CD14-positive monocyte (primary cell): ENCODE measurements at regions not wholly inside any gene's neighbourhood (a gene's known extent, or its start where the extent isn't known, plus 50 kb on each side); places are given as distances from the start of the nearest gene placed in this dataset.

Experiments used
- DNase-seq, 3 donors: peaks; one replicate each; pipeline ENCODE4 v3.0.0-alpha.2; 2011 to 2022
- H2AFZ ChIP-seq: 2 replicates; pipeline ENCODE4 v1.6.0; 2012; ENCODE audit warnings: mild to moderate bottlenecking, low read depth, low read length, inconsistent platforms; ENCODE audit not compliant: insufficient read depth, poor library complexity, severe bottlenecking
- H3K27ac ChIP-seq, 2 donors: 1 replicate in 1 of 2; 2 replicates in 1 of 2; pipeline ENCODE4 v1.5.1; 2012 to 2013; ENCODE audit warnings: low read length in 2 of 2, control low read depth in 1 of 2, inconsistent platforms in 1 of 2, low read depth in 1 of 2, mild to moderate bottlenecking in 1 of 2
- H3K27me3 ChIP-seq, 2 donors: one replicate each; pipeline versions ENCODE4 v1.6.0 to v1.6.1; 2011 to 2013; ENCODE audit warnings: low read length in 2 of 2; ENCODE audit not compliant: control insufficient read depth in 2 of 2, insufficient read depth in 2 of 2
- H3K36me3 ChIP-seq, 2 donors: replicated peaks in 1 of 2; 1 replicate in 1 of 2; 2 replicates in 1 of 2; pipeline versions ENCODE4 v1.5.1 to v1.6.1; 2012 to 2013; ENCODE audit warnings: low read length in 2 of 2, control low read depth in 1 of 2, inconsistent platforms in 1 of 2, mild to moderate bottlenecking in 1 of 2; ENCODE audit not compliant: insufficient read depth in 2 of 2, control insufficient read depth in 1 of 2
- H3K4me1 ChIP-seq, 2 donors: 1 replicate in 1 of 2; 2 replicates in 1 of 2; pipeline versions ENCODE4 v1.5.1 to v1.6.1; 2012 to 2013; ENCODE audit warnings: low read length in 2 of 2, control low read depth in 1 of 2, inconsistent platforms in 1 of 2, mild to moderate bottlenecking in 1 of 2, moderate library complexity in 1 of 2; ENCODE audit not compliant: insufficient read depth in 2 of 2, control insufficient read depth in 1 of 2
- H3K4me2 ChIP-seq: replicated peaks from 2 replicates; pipeline ENCODE3; 2012; ENCODE audit warnings: low read length, moderate library complexity, mild to moderate bottlenecking; ENCODE audit not compliant: poor library complexity, severe bottlenecking; ENCODE audit errors: extremely low read depth
- H3K4me3 ChIP-seq, 3 experiments: fragments of 200-600 bp in 1 of 3; sonication (generic) in 1 of 3; replicated peaks in 1 of 3; 1 replicate in 2 of 3; 2 replicates in 1 of 3; pipeline ENCODE4 v1.5.1; 2011 to 2013; ENCODE audit warnings: low read length in 3 of 3, mild to moderate bottlenecking in 3 of 3, control low read depth in 2 of 3, low read depth in 2 of 3, inconsistent platforms in 1 of 3, moderate library complexity in 1 of 3
- H3K79me2 ChIP-seq: 2 replicates; pipeline ENCODE4 v1.6.0; 2012; ENCODE audit warnings: mild to moderate bottlenecking, control low read depth, inconsistent platforms, low read length, moderate library complexity; ENCODE audit not compliant: insufficient read depth
- H3K9ac ChIP-seq: 2 replicates; pipeline ENCODE4 v1.6.0; 2017; ENCODE audit warnings: low read length, mild to moderate bottlenecking; ENCODE audit not compliant: insufficient read depth, poor library complexity, severe bottlenecking
- H3K9me3 ChIP-seq, 2 donors: replicated peaks in 1 of 2; 1 replicate in 1 of 2; 2 replicates in 1 of 2; pipeline versions ENCODE4 v1.5.1 to v1.6.1; 2012 to 2013; ENCODE audit warnings: low read length in 2 of 2, control low read depth in 1 of 2; ENCODE audit not compliant: control insufficient read depth in 1 of 2, insufficient read depth in 1 of 2
- H4K20me1 ChIP-seq: 2 replicates; pipeline ENCODE4 v1.6.0; 2012; ENCODE audit warnings: mild to moderate bottlenecking, low read length, control low read depth, moderate library complexity; ENCODE audit not compliant: insufficient read depth
- H3K27ac Mint-ChIP-seq, 7 donors: one replicate each; pipeline ENCODE4 v1.8.0; 2020; ENCODE audit warnings: mild to moderate bottlenecking in 7 of 7, mixed read lengths in 7 of 7, moderate library complexity in 6 of 7, inconsistent platforms in 2 of 7
- H3K27me3 Mint-ChIP-seq, 3 donors: one replicate each; pipeline ENCODE4 v1.8.0; 2021 to 2022; ENCODE audit warnings: low read depth in 3 of 3, mild to moderate bottlenecking in 3 of 3, mixed read lengths in 3 of 3, moderate library complexity in 3 of 3, inconsistent platforms in 1 of 3
- H3K36me3 Mint-ChIP-seq, 2 donors: one replicate each; pipeline ENCODE4 v1.8.0; 2020; ENCODE audit warnings: mixed read lengths in 2 of 2, inconsistent platforms in 1 of 2, mild to moderate bottlenecking in 1 of 2
- H3K4me1 Mint-ChIP-seq: one replicate; pipeline ENCODE4 v1.8.0; 2020; ENCODE audit warnings: mild to moderate bottlenecking, mixed read lengths
- H3K4me3 Mint-ChIP-seq, 2 donors: one replicate each; pipeline ENCODE4 v1.8.0; 2020; ENCODE audit warnings: mild to moderate bottlenecking in 2 of 2, mixed read lengths in 2 of 2, moderate library complexity in 1 of 2
- H3K9me3 Mint-ChIP-seq, 7 donors: one replicate each; pipeline ENCODE4 v1.8.0; 2020 to 2022; ENCODE audit warnings: mixed read lengths in 7 of 7, mild to moderate bottlenecking in 6 of 7, moderate library complexity in 6 of 7, inconsistent platforms in 2 of 7
- WGBS: methylation state at CpG from one replicate; pipeline ENCODE4 v1.1.5; 2013; ENCODE audit warnings: missing lambda C conversion rate; ENCODE audit not compliant: insufficient coverage; 5-methylcytosine and 5-hydroxymethylcytosine counted together
- intact Hi-C, 2 donors: fragments of 100-400 bp; cut with micrococcal nuclease; formaldehyde crosslinking; loops; one replicate each; pipeline versions ENCODE4 v1.15.0 to v1.15.1; 2023
- TF ChIP-seq, protein P1 (sequence below): fragments of 200-600 bp; IDR thresholded peaks from one replicate; pipeline ENCODE4 v1.8.0; 2022; ENCODE audit warnings: antibody characterized with exemption, mild to moderate bottlenecking

- H3K4me3 Mint-ChIP-seq: no peak overlapping the region
- Histone ChIP-seq H3K36me3 (no peaks in the 10 kb centered on the region), H3K27me3 (no peaks in the 10 kb centered on the region), H3K27ac (no peak overlapping the region), H4K20me1 (no peaks in the 10 kb centered on the region), H3K79me2 (no peaks in the 10 kb centered on the region), H2AFZ (no peak overlapping the region), H3K4me2 (no peak overlapping the region), H3K4me1 (no peaks in the 10 kb centered on the region), H3K9ac (no peak overlapping the region), H3K4me3 (no peak overlapping the region), H3K9me3 (peaks cover 0 to 5% of the 10 kb centered on the region in 2 donors)
- peaks cover 0 to 3% (median 0%) of the 10 kb centered on the region in 7 donors for H3K9me3 Mint-ChIP-seq
- WGBS: no CpG with 5 or more reads among the region's 4 CpGs
- DNase-seq: no peak
- intact Hi-C loops: no loop called here
- H3K4me1 Mint-ChIP-seq: no peaks in the 10 kb centered on the region
- H3K27ac Mint-ChIP-seq: no peak overlapping the region
- no peaks in the 10 kb centered on the region for H3K36me3 Mint-ChIP-seq
- TF ChIP-seq, protein P1, sequence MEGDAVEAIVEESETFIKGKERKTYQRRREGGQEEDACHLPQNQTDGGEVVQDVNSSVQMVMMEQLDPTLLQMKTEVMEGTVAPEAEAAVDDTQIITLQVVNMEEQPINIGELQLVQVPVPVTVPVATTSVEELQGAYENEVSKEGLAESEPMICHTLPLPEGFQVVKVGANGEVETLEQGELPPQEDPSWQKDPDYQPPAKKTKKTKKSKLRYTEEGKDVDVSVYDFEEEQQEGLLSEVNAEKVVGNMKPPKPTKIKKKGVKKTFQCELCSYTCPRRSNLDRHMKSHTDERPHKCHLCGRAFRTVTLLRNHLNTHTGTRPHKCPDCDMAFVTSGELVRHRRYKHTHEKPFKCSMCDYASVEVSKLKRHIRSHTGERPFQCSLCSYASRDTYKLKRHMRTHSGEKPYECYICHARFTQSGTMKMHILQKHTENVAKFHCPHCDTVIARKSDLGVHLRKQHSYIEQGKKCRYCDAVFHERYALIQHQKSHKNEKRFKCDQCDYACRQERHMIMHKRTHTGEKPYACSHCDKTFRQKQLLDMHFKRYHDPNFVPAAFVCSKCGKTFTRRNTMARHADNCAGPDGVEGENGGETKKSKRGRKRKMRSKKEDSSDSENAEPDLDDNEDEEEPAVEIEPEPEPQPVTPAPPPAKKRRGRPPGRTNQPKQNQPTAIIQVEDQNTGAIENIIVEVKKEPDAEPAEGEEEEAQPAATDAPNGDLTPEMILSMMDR: no peak
- H3K27me3 Mint-ChIP-seq: peaks cover 0 to 1% (median 0%) of the 10 kb centered on the region in 3 donors
Measured at GRCh38 chr4:166675411-166675810, 558.9 kb downstream of the SPOCK3 start.

DNA sequence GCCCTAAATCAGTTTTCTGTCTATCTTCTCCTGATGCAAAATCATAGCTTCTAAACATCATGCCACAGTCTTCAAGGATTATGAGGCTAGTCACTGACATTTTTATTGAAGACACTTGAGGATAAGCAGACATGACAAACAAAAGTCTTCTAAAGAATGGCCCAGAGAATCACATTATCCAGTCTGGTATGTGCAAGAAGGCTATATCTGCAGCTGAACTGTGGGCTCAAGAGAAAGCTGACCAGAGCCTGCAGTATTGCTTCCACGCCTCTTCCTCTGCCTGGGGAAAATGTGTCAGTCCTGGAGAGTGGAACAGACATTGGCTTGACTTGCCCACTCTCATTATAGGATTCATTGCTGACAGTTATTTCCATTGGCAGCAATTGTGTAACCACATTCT is 553.5 kb downstream of the SPOCK3 start:
- Mint-ChIP-seq H3K4me1 (no peaks in the 10 kb centered on the region), H3K27me3 (peaks cover 0 to 1% (median 0%) of the 10 kb centered on the region in 3 donors), H3K36me3 (no peaks in the 10 kb centered on the region), H3K9me3 (peaks cover 0 to 2% (median 0%) of the 10 kb centered on the region in 7 donors), H3K27ac (no peak overlapping the region), H3K4me3 (no peak overlapping the region)
- Histone ChIP-seq H3K27me3 (no peaks in the 10 kb centered on the region), H3K4me2 (no peak overlapping the region), H2AFZ (no peak overlapping the region), H3K27ac (no peak overlapping the region), H3K36me3 (no peaks in the 10 kb centered on the region), H3K79me2 (no peaks in the 10 kb centered on the region), H3K9ac (no peak overlapping the region), H3K4me1 (no peaks in the 10 kb centered on the region), H3K4me3 (no peak overlapping the region), H4K20me1 (no peaks in the 10 kb centered on the region), H3K9me3 (peaks cover 0 to 3% of the 10 kb centered on the region in 2 donors)
- no peak for DNase-seq
- intact Hi-C loops: no loop called here
- TF ChIP-seq, protein P1: no peak
- WGBS: no CpG with 5 or more reads among the region's 1 CpG
